HG03135 (cell line): ENCODE measurements at regions not wholly inside any gene's neighbourhood (a gene's known extent, or its start where the extent isn't known, plus 50 kb on each side); places are given as distances from the start of the nearest gene placed in this dataset.
"Not testable (repeated sequence)": the region's sequence is repeated elsewhere in the genome, so short reads cannot be mapped to it uniquely, and the experiment has no call there.

Experiments used
- ATAC-seq: cut with Tn5 transposase; IDR thresholded peaks from one replicate; pipeline ENCODE4 v1.9.1; 2021; ENCODE audit warnings: mild to moderate bottlenecking, moderate library complexity; ENCODE audit not compliant: unreplicated experiment

- no peak for ATAC-seq
These were observed 514.5 kb upstream of the RGMB start for GRCh38 chr5:98258939-98259338.

GRCh38 chr5:98259595-98259994 lies 513.9 kb upstream of the RGMB start:
- no peak for ATAC-seq

- no peak for ATAC-seq
These were observed 510.4 kb upstream of the RGMB start for GRCh38 chr5:98263084-98263483.

GRCh38 chr5:98268162-98268860 lies 505.2 kb upstream of the RGMB start:
- no peak for ATAC-seq

GRCh38 chr5:98275980-98276379 lies 497.5 kb upstream of the RGMB start:
- ATAC-seq = no peak

GRCh38 chr5:98282521-98282920 lies 490.9 kb upstream of the RGMB start:
- no peak for ATAC-seq

- no peak for ATAC-seq
These were observed 481.0 kb upstream of the RGMB start for GRCh38 chr5:98292496-98292895.

- no peak for ATAC-seq
These were observed 477.0 kb upstream of the RGMB start for GRCh38 chr5:98296426-98296825.

- no peak for ATAC-seq
These were observed 474.0 kb upstream of the RGMB start for GRCh38 chr5:98299435-98299834.

- no peak for ATAC-seq
These were observed 471.9 kb upstream of the RGMB start for GRCh38 chr5:98301547-98301946.

- ATAC-seq = no peak
These were observed 465.7 kb upstream of the RGMB start for GRCh38 chr5:98307811-98308210.

- no peak for ATAC-seq
These were observed 465.2 kb upstream of the RGMB start for GRCh38 chr5:98308231-98308630.

- no peak for ATAC-seq
These were observed 464.5 kb upstream of the RGMB start for GRCh38 chr5:98308960-98309359.

- ATAC-seq = peak; percentile 52
These were observed 463.5 kb upstream of the RGMB start for GRCh38 chr5:98309785-98310598.

GRCh38 chr5:98314292-98314691 lies 459.2 kb upstream of the RGMB start:
- ATAC-seq = no peak

- no peak for ATAC-seq
These were observed 455.1 kb upstream of the RGMB start for GRCh38 chr5:98318386-98318785.

GRCh38 chr5:98319299-98320011 lies 454.0 kb upstream of the RGMB start:
- no peak for ATAC-seq

GRCh38 chr5:98320343-98320742 lies 453.1 kb upstream of the RGMB start:
- no peak for ATAC-seq

- ATAC-seq = no peak
These were observed 452.1 kb upstream of the RGMB start for GRCh38 chr5:98321361-98321760.

- not testable (repeated sequence) for ATAC-seq
These were observed 448.3 kb upstream of the RGMB start for GRCh38 chr5:98325187-98325586.

GRCh38 chr5:98328015-98328414 lies 445.4 kb upstream of the RGMB start:
- no peak for ATAC-seq

GRCh38 chr5:98330871-98331270 lies 442.6 kb upstream of the RGMB start:
- no peak for ATAC-seq
